ENCODE measurements at regions not wholly inside any gene's neighbourhood (a gene's known extent, or its start where the extent isn't known, plus 50 kb on each side); places are given as distances from the start of the nearest gene placed in this dataset.

DNA sequence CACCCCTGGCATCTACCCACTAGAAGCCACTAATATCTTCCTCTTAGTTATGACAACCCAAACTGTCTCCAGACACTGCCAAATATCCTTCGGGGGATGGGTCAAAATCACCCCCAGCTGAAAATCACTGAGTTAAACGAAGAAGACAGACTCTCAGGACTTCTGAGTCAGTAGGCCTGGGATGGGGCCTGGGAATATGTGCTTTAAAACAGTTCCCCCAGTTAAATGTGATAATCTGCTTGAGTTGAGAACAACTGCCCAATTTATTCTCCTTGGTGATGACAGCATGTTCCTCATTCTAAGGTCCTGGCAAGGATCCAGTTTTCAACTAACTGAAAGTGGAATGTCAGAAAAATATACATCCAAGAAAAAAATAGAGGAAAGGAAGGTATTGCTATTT lies 52.4 kb downstream of the CBLL2 start:
- WGBS (ENCODE audit: insufficient coverage): no CpG with 5 or more reads among the region's 2 CpGs

GRCh38 chrX:22329783-22330182 lies 57.1 kb downstream of the CBLL2 start:
- H3K27ac Mint-ChIP-seq: no peak overlapping the region
- Histone ChIP-seq H3K4me2 (replicated peaks; ENCODE audit: extremely low read depth, low read length, poor library complexity, severe bottlenecking) (no peak overlapping the region), H3K9me3 (replicated peaks in 1 of 2; ENCODE audit: control insufficient read depth in 1 of 2, insufficient read depth in 1 of 2, low read length in 2 of 2) (no peaks in the 10 kb centered on the region), H3K79me2 (ENCODE audit: insufficient read depth, low read length) (no peaks in the 10 kb centered on the region), H3K27me3 (ENCODE audit: control insufficient read depth in 2 of 2, insufficient read depth in 2 of 2, low read length in 2 of 2) (no peaks in the 10 kb centered on the region), H4K20me1 (ENCODE audit: insufficient read depth, low read length) (no peaks in the 10 kb centered on the region), H3K9ac (ENCODE audit: insufficient read depth, low read length, poor library complexity, severe bottlenecking) (no peak overlapping the region), H3K36me3 (replicated peaks in 1 of 2; ENCODE audit: control insufficient read depth in 1 of 2, insufficient read depth in 2 of 2, low read length in 2 of 2) (no peaks in the 10 kb centered on the region), H3K4me1 (ENCODE audit: control insufficient read depth in 1 of 2, insufficient read depth in 2 of 2, low read length in 2 of 2) (no peaks in the 10 kb centered on the region), H3K4me3 (replicated peaks in 1 of 3; ENCODE audit: low read depth in 2 of 3, low read length in 3 of 3) (no peak overlapping the region), H3K27ac (ENCODE audit: low read depth in 1 of 2, low read length in 2 of 2) (no peak overlapping the region), H2AFZ (ENCODE audit: insufficient read depth, low read depth, low read length, poor library complexity, severe bottlenecking) (no peak overlapping the region)
- no CpG with 5 or more reads among the region's 2 CpGs for WGBS (ENCODE audit: insufficient coverage)
- no peaks in the 10 kb centered on the region for H3K36me3 Mint-ChIP-seq
- intact Hi-C loops (cut with micrococcal nuclease): no loop called here
- H3K27me3 Mint-ChIP-seq (ENCODE audit: low read depth in 3 of 3): no peaks in the 10 kb centered on the region
- no peak overlapping the region for H3K4me3 Mint-ChIP-seq
- H3K9me3 Mint-ChIP-seq: peaks cover 0 to 9% (median 2%) of the 10 kb centered on the region in 7 donors
- no peak for DNase-seq
- no peak for TF ChIP-seq CTCF (IDR thresholded peaks at IDR 0.05)
- no peaks in the 10 kb centered on the region for H3K4me1 Mint-ChIP-seq

More for the DNA sequence above, 52.4 kb downstream of the CBLL2 start:
- Histone ChIP-seq H3K4me1 (ENCODE audit: control insufficient read depth in 1 of 2, insufficient read depth in 2 of 2, low read length in 2 of 2) (no peaks in the 10 kb centered on the region), H3K36me3 (replicated peaks in 1 of 2; ENCODE audit: control insufficient read depth in 1 of 2, insufficient read depth in 2 of 2, low read length in 2 of 2) (no peaks in the 10 kb centered on the region), H3K79me2 (ENCODE audit: insufficient read depth, low read length) (no peaks in the 10 kb centered on the region), H3K9ac (ENCODE audit: insufficient read depth, low read length, poor library complexity, severe bottlenecking) (no peak overlapping the region), H3K4me3 (replicated peaks in 1 of 3; ENCODE audit: low read depth in 2 of 3, low read length in 3 of 3) (no peak overlapping the region), H3K27me3 (ENCODE audit: control insufficient read depth in 2 of 2, insufficient read depth in 2 of 2, low read length in 2 of 2) (no peaks in the 10 kb centered on the region), H3K27ac (ENCODE audit: low read depth in 1 of 2, low read length in 2 of 2) (no peak overlapping the region), H4K20me1 (ENCODE audit: insufficient read depth, low read length) (no peaks in the 10 kb centered on the region), H3K4me2 (replicated peaks; ENCODE audit: extremely low read depth, low read length, poor library complexity, severe bottlenecking) (no peak overlapping the region), H3K9me3 (replicated peaks in 1 of 2; ENCODE audit: control insufficient read depth in 1 of 2, insufficient read depth in 1 of 2, low read length in 2 of 2) (no peaks in the 10 kb centered on the region), H2AFZ (ENCODE audit: insufficient read depth, low read depth, low read length, poor library complexity, severe bottlenecking) (no peak overlapping the region)
- no peak for TF ChIP-seq CTCF (IDR thresholded peaks at IDR 0.05)
- Mint-ChIP-seq H3K4me3 (no peak overlapping the region), H3K36me3 (no peaks in the 10 kb centered on the region), H3K27ac (no peak overlapping the region), H3K27me3 (ENCODE audit: low read depth in 3 of 3) (no peaks in the 10 kb centered on the region), H3K9me3 (peaks cover 0 to 4% (median 0%) of the 10 kb centered on the region in 7 donors), H3K4me1 (no peaks in the 10 kb centered on the region)
- intact Hi-C loops (cut with micrococcal nuclease): no loop called here
- no peak for DNase-seq
